A549 (cell line): ENCODE measurements at regions not wholly inside any gene's neighbourhood (a gene's known extent, or its start where the extent isn't known, plus 50 kb on each side); places are given as distances from the start of the nearest gene placed in this dataset.

Experiments used
- ATAC-seq, 2 experiments: fragments of 200-7000 bp in 1 of 2; fragments of >200 bp in 1 of 2; cut with Nextera tagmentation in 1 of 2; cut with Tn5 transposase in 1 of 2; 3 replicates each; pipeline versions ENCODE4 v1.8.0 to v1.9.1; 2018 to 2020; ENCODE audit warnings: mild to moderate bottlenecking in 1 of 2, moderate library complexity in 1 of 2
- CTCF ChIA-PET: fragments of 300-600 bp; sonication (Branson Sonifier 250); formaldehyde crosslinking; extraction: SDS; loops from one replicate; lab custom pipeline; 2021; ENCODE audit warnings: antibody characterized with exemption, inconsistent platforms; lab: Yijun Ruan, JAX
- POLR2A ChIA-PET: fragments of 350-600 bp; formaldehyde crosslinking; extraction: SDS; loops from one replicate; lab custom pipeline; 2021; ENCODE audit warnings: antibody characterized with exemption, inconsistent platforms; lab: Yijun Ruan, JAX
- DNase-seq, 2 experiments: peaks; one replicate each; pipeline versions ENCODE4 v3.0.0 to v3.0.0-alpha.2; 2011 to 2016; ENCODE audit warnings: low read depth in 1 of 2, low spot score in 1 of 2
- FAIRE-seq: peaks from 2 replicates; lab custom pipeline; 2011; peaks lifted over from hg19 to GRCh38; lab: Jason Lieb, UNC
- H3K27ac ChIP-seq, 2 experiments: fragments of >200 bp; sonication (Bioruptor Twin); formaldehyde crosslinking; 3 replicates each; pipeline ENCODE4 v1.5.1; 2016 to 2017
- H3K4me1 ChIP-seq: fragments of >200 bp; sonication (Bioruptor Twin); formaldehyde crosslinking; 3 replicates; pipeline ENCODE4 v1.6.1; 2016
- H3K4me2 ChIP-seq: fragments of >200 bp; sonication (Bioruptor Twin); formaldehyde crosslinking; 3 replicates; pipeline ENCODE4 v1.6.1; 2016
- H3K4me3 ChIP-seq: fragments of >200 bp; sonication (Bioruptor Twin); formaldehyde crosslinking; 3 replicates; pipeline ENCODE4 v1.5.1; 2016
- H3K9me3 ChIP-seq: fragments of >200 bp; sonication (Bioruptor Twin); formaldehyde crosslinking; 3 replicates; pipeline ENCODE4 v1.6.1; 2016
- ATOH8 ChIP-seq: fragments of 250-450 bp; sonication (Bioruptor Pico); IDR thresholded peaks from 2 replicates; pipeline ENCODE4 v1.5.0; 2020; ENCODE audit warnings: low read depth, mild to moderate bottlenecking, moderate library complexity
- CEBPB ChIP-seq, 2 experiments: fragments of >200 bp in 1 of 2; sonication (Bioruptor Twin) in 1 of 2; formaldehyde crosslinking in 1 of 2; IDR thresholded peaks; 2 replicates each; pipeline ENCODE4 v1.6.1; 2012 to 2016
- EHF ChIP-seq: fragments of 250-450 bp; sonication (Bioruptor Pico); IDR thresholded peaks from 2 replicates; pipeline ENCODE4 v1.5.0; 2020; ENCODE audit warnings: mild to moderate bottlenecking
- ELK1 ChIP-seq: fragments of 150-350 bp; IDR thresholded peaks from 2 replicates; pipeline ENCODE4 v1.6.1; 2014; ENCODE audit warnings: low read depth, mild to moderate bottlenecking, low read length
- EP300 ChIP-seq, 2 experiments: fragments of >200 bp; sonication (Bioruptor Twin); formaldehyde crosslinking; IDR thresholded peaks; 2 replicates in 1 of 2; 3 replicates in 1 of 2; pipeline ENCODE4 v1.6.1; 2016 to 2017
- FOSB ChIP-seq: fragments of 250-450 bp; sonication (Bioruptor Pico); IDR thresholded peaks from 2 replicates; pipeline ENCODE4 v1.5.0; 2020; ENCODE audit warnings: mild to moderate bottlenecking, moderate library complexity
- FOXS1 ChIP-seq: fragments of 250-450 bp; sonication (Bioruptor Pico); IDR thresholded peaks from 2 replicates; pipeline ENCODE4 v1.5.0; 2020; ENCODE audit warnings: mild to moderate bottlenecking, moderate library complexity
- HMGXB4 ChIP-seq: fragments of 250-450 bp; sonication (Bioruptor Pico); IDR thresholded peaks from 2 replicates; pipeline ENCODE4 v1.5.0; 2021; ENCODE audit warnings: mild to moderate bottlenecking, moderate library complexity, borderline replicate concordance
- HOXA7 ChIP-seq: fragments of 250-450 bp; sonication (Bioruptor Pico); IDR thresholded peaks from 2 replicates; pipeline ENCODE4 v1.5.0; 2020; ENCODE audit warnings: mild to moderate bottlenecking, moderate library complexity
- HOXB13 ChIP-seq: fragments of 250-450 bp; sonication (Bioruptor Pico); IDR thresholded peaks from 2 replicates; pipeline ENCODE4 v1.5.0; 2020; ENCODE audit warnings: low read depth, mild to moderate bottlenecking, moderate library complexity
- HOXB5 ChIP-seq: fragments of 250-450 bp; sonication (Bioruptor Pico); IDR thresholded peaks from 2 replicates; pipeline ENCODE4 v1.5.0; 2020; ENCODE audit warnings: mild to moderate bottlenecking, moderate library complexity
- KDM5A ChIP-seq: fragments of 200-600 bp; sonication (generic); IDR thresholded peaks from 2 replicates; pipeline ENCODE4 v1.6.1; 2016; ENCODE audit warnings: antibody characterized with exemption, mild to moderate bottlenecking
- MAZ ChIP-seq: fragments of 150-350 bp; IDR thresholded peaks from 2 replicates; pipeline ENCODE4 v1.6.1; 2014; ENCODE audit warnings: antibody characterized with exemption, low read depth, low read length, borderline replicate concordance
- NPAS2 ChIP-seq: fragments of 250-450 bp; sonication (Bioruptor Pico); IDR thresholded peaks from 2 replicates; pipeline ENCODE4 v1.8.0; 2022; ENCODE audit warnings: mild to moderate bottlenecking, moderate library complexity, borderline replicate concordance
- NR3C1 ChIP-seq: fragments of >200 bp; sonication (Bioruptor Twin); formaldehyde crosslinking; IDR thresholded peaks from 3 replicates; pipeline ENCODE4 v1.6.1; 2017
- POLR2AphosphoS2 ChIP-seq: conservative IDR thresholded peaks from 2 replicates; pipeline ENCODE4 v1.6.1; 2012; ENCODE audit warnings: low read length, improper control_type of control experiment, inconsistent platforms
- RNF2 ChIP-seq: fragments of 200-600 bp; sonication (generic); IDR thresholded peaks from 2 replicates; pipeline ENCODE4 v1.6.1; 2016; ENCODE audit warnings: low read depth, mild to moderate bottlenecking, antibody characterized with exemption, moderate library complexity, borderline replicate concordance
- SMC3 ChIP-seq: fragments of >200 bp; sonication (Bioruptor Twin); formaldehyde crosslinking; IDR thresholded peaks from 3 replicates; pipeline ENCODE4 v1.6.1; 2018; ENCODE audit warnings: inconsistent platforms
- TFCP2L1 ChIP-seq: fragments of 250-450 bp; sonication (Bioruptor Pico); IDR thresholded peaks from 2 replicates; pipeline ENCODE4 v1.5.0; 2021; ENCODE audit warnings: mild to moderate bottlenecking
- ZFP36 ChIP-seq: fragments of 450-650 bp; IDR thresholded peaks from 2 replicates; pipeline ENCODE4 v1.6.1; 2014; ENCODE audit warnings: borderline replicate concordance; ENCODE audit not compliant: partially characterized antibody
- WGBS: methylation state at CpG from one replicate; pipeline ENCODE4 v1.1.6; 2017; ENCODE audit errors: missing lambda C conversion rate; 5-methylcytosine and 5-hydroxymethylcytosine counted together

- DNase-seq, result no peak
- no peak overlapping the region for H3K4me3 ChIP-seq
- H3K4me1 ChIP-seq, result no peaks in the 10 kb centered on the region
- no peak for FAIRE-seq
- ATAC-seq, result no peak
- WGBS, result 56% methylated on average over 4 of the region's 4 CpGs
- no peaks in the 10 kb centered on the region for H3K9me3 ChIP-seq
- ChIA-PET POLR2A (no interaction called here), CTCF (no interaction called here)
- TF ChIP-seq HMGXB4 (CRISPR knock-in tag), result no peak
- no peak for TF ChIP-seq FOSB (CRISPR knock-in tag)
- TF ChIP-seq HOXB5 (CRISPR knock-in tag), result no peak
- TF ChIP-seq FOXS1, result no peak
- TF ChIP-seq TFCP2L1 (CRISPR knock-in tag), result no peak
- no peak for TF ChIP-seq KDM5A
- TF ChIP-seq RNF2, result no peak
- TF ChIP-seq EP300 (IDR thresholded peaks at IDR 0.05), result no peak
- no peak for TF ChIP-seq SMC3
- no peak for TF ChIP-seq NPAS2 (CRISPR knock-in tag)
- TF ChIP-seq POLR2AphosphoS2, result no peak
- H3K4me2 ChIP-seq, result no peak overlapping the region
- H3K27ac ChIP-seq, result no peak overlapping the region
Measured at GRCh38 chr5:88552426-88552825, 283.8 kb upstream of the TMEM161B start.

- ATAC-seq (no peak), FAIRE-seq (no peak), DNase-seq (no peak)
- H3K4me1 ChIP-seq, result no peaks in the 10 kb centered on the region
- H3K27ac ChIP-seq, result no peak overlapping the region
- ChIA-PET CTCF (no interaction called here), POLR2A (no interaction called here)
- no peak overlapping the region for H3K4me3 ChIP-seq
- 37% methylated on average over 10 of the region's 10 CpGs for WGBS
- TF ChIP-seq HOXB13 (no peak), FOXS1 (no peak), ELK1 (no peak), CEBPB (IDR thresholded peaks at IDR 0.05) (no peak), MAZ (no peak), EHF (CRISPR knock-in tag) (no peak), ATOH8 (no peak), EP300 (IDR thresholded peaks at IDR 0.05) (no peak), HOXA7 (CRISPR knock-in tag) (no peak)
- no peaks in the 10 kb centered on the region for H3K9me3 ChIP-seq
- H3K4me2 ChIP-seq, result no peak overlapping the region
Measured at GRCh38 chr5:88551724-88552345, 283.2 kb upstream of the TMEM161B start.

- DNase-seq, result no peak
- no peak for ATAC-seq
- no peaks in the 10 kb centered on the region for H3K4me1 ChIP-seq
- no peak overlapping the region for H3K4me2 ChIP-seq
- POLR2A ChIA-PET, result no interaction called here
- H3K9me3 ChIP-seq, result no peaks in the 10 kb centered on the region
- no peak for FAIRE-seq
- CTCF ChIA-PET, result no interaction called here
- no peak overlapping the region for H3K27ac ChIP-seq
- TF ChIP-seq FOXS1, result no peak
- TF ChIP-seq EP300 (IDR thresholded peaks at IDR 0.05), result no peak
- TF ChIP-seq MAZ, result no peak
- no peak for TF ChIP-seq NPAS2 (CRISPR knock-in tag)
- TF ChIP-seq ZFP36, result no peak
- no peak for TF ChIP-seq NR3C1
- no peak overlapping the region for H3K4me3 ChIP-seq
Measured at GRCh38 chr5:88550736-88551135, 282.1 kb upstream of the TMEM161B start.
